ENCODE measurements at regions not wholly inside any gene's neighbourhood (a gene's known extent, or its start where the extent isn't known, plus 50 kb on each side); places are given as distances from the start of the nearest gene placed in this dataset.
"Not testable (repeated sequence)": the region's sequence is repeated elsewhere in the genome, so short reads cannot be mapped to it uniquely, and the experiment has no call there.

DNA sequence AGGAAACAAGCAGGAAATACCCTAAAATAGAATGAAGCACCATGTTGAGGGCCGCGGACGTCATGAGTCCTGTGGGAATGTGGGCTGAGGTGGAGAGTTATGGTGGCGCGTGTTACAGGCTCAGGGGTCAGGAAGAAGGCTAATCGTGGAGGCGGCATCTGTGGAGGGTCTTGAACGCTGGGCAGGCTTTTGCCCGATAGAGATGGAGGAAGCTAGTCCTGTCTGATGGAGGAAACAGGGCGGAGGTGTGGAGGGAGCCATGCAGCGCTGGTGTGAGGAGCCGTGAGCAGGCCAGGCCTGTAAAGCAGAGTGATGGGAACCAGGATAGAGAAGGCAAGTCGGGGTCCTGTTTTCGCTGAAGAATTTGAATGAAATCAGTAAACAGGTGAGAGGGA lies 4566.1 kb upstream of the OR11H1 start:
- not testable (repeated sequence) for TF ChIP-seq CTCF (IDR thresholded peaks at IDR 0.05; ENCODE audit: low read depth, low read length, missing input control); RAD21 (IDR thresholded peaks at IDR 0.05)
